Mesenchymal stem cell (in vitro differentiated cells and primary cell): ENCODE measurements at regions not wholly inside any gene's neighbourhood (a gene's known extent, or its start where the extent isn't known, plus 50 kb on each side); places are given as distances from the start of the nearest gene placed in this dataset.

ENCODE experiments used
- DNase-seq: peaks from one replicate; pipeline ENCODE4 v3.0.0-alpha.2; 2013
- H2AFZ ChIP-seq: one replicate; pipeline ENCODE4 v1.6.1; 2013; ENCODE audit warnings: low read depth, mild to moderate bottlenecking, control low read depth, inconsistent platforms, low read length, moderate library complexity
- H2AK5ac ChIP-seq: 2 replicates; pipeline ENCODE4 v1.6.1; 2013; ENCODE audit warnings: low read length, moderate library complexity, mild to moderate bottlenecking, inconsistent platforms; ENCODE audit not compliant: severe bottlenecking
- H2BK120ac ChIP-seq: one replicate; pipeline ENCODE4 v1.6.1; 2013; ENCODE audit warnings: low read depth, mild to moderate bottlenecking, inconsistent platforms, low read length, moderate library complexity
- H2BK12ac ChIP-seq, 2 experiments: one replicate each; pipeline ENCODE4 v1.6.1; 2013; ENCODE audit warnings: inconsistent platforms in 2 of 2, low read length in 2 of 2, mild to moderate bottlenecking in 2 of 2, moderate library complexity in 2 of 2, control low read depth in 1 of 2
- H2BK15ac ChIP-seq: one replicate; pipeline ENCODE4 v1.6.1; 2013; ENCODE audit warnings: mild to moderate bottlenecking, low read depth, inconsistent platforms; ENCODE audit not compliant: poor library complexity, severe bottlenecking
- H2BK5ac ChIP-seq: 2 replicates; pipeline ENCODE4 v1.6.1; 2013; ENCODE audit warnings: low read depth, mild to moderate bottlenecking, low read length, control low read depth, inconsistent platforms; ENCODE audit not compliant: poor library complexity, severe bottlenecking
- H3K14ac ChIP-seq, 2 experiments: one replicate each; pipeline ENCODE4 v1.6.1; 2013; ENCODE audit warnings: inconsistent platforms in 2 of 2, low read length in 2 of 2, control low read depth in 1 of 2, mild to moderate bottlenecking in 1 of 2, moderate library complexity in 1 of 2
- H3K18ac ChIP-seq, 2 experiments: one replicate each; pipeline ENCODE4 v1.6.1; 2013; ENCODE audit warnings: inconsistent platforms in 2 of 2, low read length in 2 of 2, control low read depth in 1 of 2, low read depth in 1 of 2, mild to moderate bottlenecking in 1 of 2
- H3K23ac ChIP-seq, 2 experiments: one replicate each; pipeline ENCODE4 v1.6.1; 2013; ENCODE audit warnings: inconsistent platforms in 2 of 2, low read length in 2 of 2, mild to moderate bottlenecking in 2 of 2, moderate library complexity in 2 of 2, control low read depth in 1 of 2
- H3K27ac ChIP-seq: 2 replicates; pipeline ENCODE4 v1.5.1; 2013; ENCODE audit warnings: mild to moderate bottlenecking, moderate library complexity, low read length, control low read depth, inconsistent platforms; ENCODE audit not compliant: poor library complexity, severe bottlenecking
- H3K27me3 ChIP-seq, 2 experiments: 2 replicates each; pipeline versions ENCODE4 v1.6.1 to v1.7.0; 2013; ENCODE audit warnings: low read length in 2 of 2, mild to moderate bottlenecking in 2 of 2, moderate library complexity in 2 of 2, control low read depth in 1 of 2, inconsistent platforms in 1 of 2; ENCODE audit not compliant: control insufficient read depth in 1 of 2, insufficient read depth in 1 of 2
- H3K36me3 ChIP-seq, 2 experiments: 2 replicates each; pipeline versions ENCODE4 v1.6.1 to v1.7.0; 2013; ENCODE audit warnings: low read length in 2 of 2, control low read depth in 1 of 2, inconsistent platforms in 1 of 2, low read depth in 1 of 2, mild to moderate bottlenecking in 1 of 2; ENCODE audit not compliant: insufficient read depth in 2 of 2, control insufficient read depth in 1 of 2
- H3K4ac ChIP-seq, 2 experiments: one replicate each; pipeline ENCODE4 v1.6.1; 2013; ENCODE audit warnings: inconsistent platforms in 2 of 2, low read length in 2 of 2, mild to moderate bottlenecking in 2 of 2, moderate library complexity in 2 of 2, control low read depth in 1 of 2, low read depth in 1 of 2
- H3K4me1 ChIP-seq: 2 replicates; pipeline ENCODE4 v1.6.1; 2013; ENCODE audit warnings: low read depth, low read length, control low read depth; ENCODE audit not compliant: control insufficient read depth, insufficient read depth
- H3K4me2 ChIP-seq: 2 replicates; pipeline ENCODE4 v1.6.1; 2013; ENCODE audit warnings: low read length, mild to moderate bottlenecking, inconsistent platforms; ENCODE audit not compliant: poor library complexity, severe bottlenecking
- H3K4me3 ChIP-seq, 2 experiments: 2 replicates each; pipeline versions ENCODE4 v1.5.1 to v1.7.0; 2013; ENCODE audit warnings: low read length in 2 of 2, mild to moderate bottlenecking in 2 of 2, control low read depth in 1 of 2, low read depth in 1 of 2; ENCODE audit not compliant: insufficient read depth in 1 of 2
- H3K79me1 ChIP-seq: replicated peaks from 2 replicates; pipeline ENCODE4 v1.6.1; 2013; ENCODE audit warnings: mild to moderate bottlenecking, control low read depth, low read length, inconsistent platforms; ENCODE audit not compliant: poor library complexity, severe bottlenecking
- H3K9ac ChIP-seq: 2 replicates; pipeline ENCODE4 v1.7.0; 2013; ENCODE audit warnings: mild to moderate bottlenecking, low read length, moderate library complexity
- H3K9me3 ChIP-seq: 2 replicates; pipeline ENCODE4 v1.7.0; 2013; ENCODE audit warnings: mild to moderate bottlenecking, low read length; ENCODE audit not compliant: control insufficient read depth
- H4K8ac ChIP-seq: one replicate; pipeline ENCODE4 v1.6.1; 2013; ENCODE audit warnings: inconsistent platforms, mild to moderate bottlenecking, low read length, moderate library complexity
- H4K91ac ChIP-seq: one replicate; pipeline ENCODE4 v1.6.1; 2013; ENCODE audit warnings: mild to moderate bottlenecking, low read length, inconsistent platforms
- WGBS: methylation state at CpG from one replicate; pipeline ENCODE4 v1.1.7; 2013; ENCODE audit warnings: mixed read lengths; 5-methylcytosine and 5-hydroxymethylcytosine counted together

GRCh38 chr13:83730674-83731073, 151.6 kb downstream of the SLITRK1 start:
- H2BK120ac ChIP-seq, result no peak overlapping the region

GRCh38 chr13:83722443-83722842, 159.8 kb downstream of the SLITRK1 start:
- Histone ChIP-seq H2BK12ac (no peak overlapping the region), H2AFZ (no peak overlapping the region), H3K4ac (no peak overlapping the region), H3K23ac (no peak overlapping the region), H4K91ac (no peak overlapping the region), H3K79me1 (no peaks in the 10 kb centered on the region), H3K4me1 (no peaks in the 10 kb centered on the region), H3K9ac (no peak overlapping the region), H3K36me3 (no peaks in the 10 kb centered on the region), H2BK120ac (no peak overlapping the region), H2AK5ac (no peak overlapping the region), H3K4me3 (no peak overlapping the region), H3K27ac (no peak overlapping the region), H3K4me2 (no peak overlapping the region), H3K14ac (no peak overlapping the region), H3K9me3 (no peaks in the 10 kb centered on the region), H2BK5ac (no peak overlapping the region), H4K8ac (no peak overlapping the region), H2BK15ac (no peak overlapping the region), H3K27me3 (no peaks in the 10 kb centered on the region), H3K18ac (no peak overlapping the region)
- WGBS, result 78% methylated on average over 2 of the region's 2 CpGs
- no peak for DNase-seq

More at GRCh38 chr13:83730674-83731073, 151.6 kb downstream of the SLITRK1 start:
- no peak overlapping the region for H2AFZ ChIP-seq
- no peak overlapping the region for H3K4ac ChIP-seq
- no peaks in the 10 kb centered on the region for H3K27me3 ChIP-seq
- no peaks in the 10 kb centered on the region for H3K79me1 ChIP-seq
- H2BK15ac ChIP-seq, result no peak overlapping the region
- no peak overlapping the region for H3K9ac ChIP-seq
- H3K4me3 ChIP-seq, result no peak overlapping the region
- H3K4me2 ChIP-seq, result no peak overlapping the region
- H3K18ac ChIP-seq, result no peak overlapping the region
- DNase-seq, result no peak
- no peak overlapping the region for H2BK5ac ChIP-seq
- H2AK5ac ChIP-seq, result no peak overlapping the region
- H3K9me3 ChIP-seq, result no peaks in the 10 kb centered on the region
- no peak overlapping the region for H3K27ac ChIP-seq
- H2BK12ac ChIP-seq, result no peak overlapping the region
- WGBS, result 78% methylated on average over 5 of the region's 6 CpGs
- no peak overlapping the region for H3K14ac ChIP-seq
- H3K4me1 ChIP-seq, result no peaks in the 10 kb centered on the region
- H3K23ac ChIP-seq, result no peak overlapping the region
- H4K8ac ChIP-seq, result no peak overlapping the region
- no peak overlapping the region for H4K91ac ChIP-seq
- H3K36me3 ChIP-seq, result no peaks in the 10 kb centered on the region

GRCh38 chr13:83716121-83716520, 166.2 kb downstream of the SLITRK1 start:
- Histone ChIP-seq H2BK15ac (no peak overlapping the region), H3K4me2 (no peak overlapping the region), H3K4ac (no peak overlapping the region), H3K4me1 (no peaks in the 10 kb centered on the region), H4K8ac (no peak overlapping the region), H3K79me1 (no peaks in the 10 kb centered on the region), H3K36me3 (no peaks in the 10 kb centered on the region), H3K27ac (no peak overlapping the region), H3K14ac (no peak overlapping the region), H3K23ac (no peak overlapping the region), H4K91ac (no peak overlapping the region), H2BK120ac (no peak overlapping the region), H3K18ac (no peak overlapping the region), H3K27me3 (no peaks in the 10 kb centered on the region), H2BK12ac (no peak overlapping the region), H2AFZ (no peak overlapping the region), H2BK5ac (no peak overlapping the region), H2AK5ac (no peak overlapping the region), H3K9ac (no peak overlapping the region), H3K4me3 (no peak overlapping the region), H3K9me3 (no peaks in the 10 kb centered on the region)
- 89% methylated on average over 6 of the region's 6 CpGs for WGBS
- DNase-seq, result no peak

DNA sequence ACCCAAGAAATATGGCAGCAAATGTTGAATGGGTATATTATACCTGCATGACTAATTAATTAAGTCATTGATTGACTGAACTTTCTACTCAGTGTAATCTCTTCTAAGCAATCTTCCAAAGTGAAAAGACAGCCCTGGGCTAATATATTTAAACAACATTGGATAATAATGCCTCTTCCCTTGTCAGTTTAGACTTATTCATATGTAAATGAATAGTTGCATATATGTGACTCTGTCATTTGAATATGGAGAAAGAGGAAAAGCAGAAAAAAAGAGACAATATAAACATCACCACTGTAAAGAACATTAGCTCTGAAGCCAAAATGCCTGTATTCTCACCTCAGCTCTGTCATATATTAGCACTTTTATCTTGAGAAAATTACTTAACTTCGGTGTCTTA, 168.0 kb downstream of the SLITRK1 start:
- Histone ChIP-seq H2BK12ac (no peak overlapping the region), H2BK15ac (no peak overlapping the region), H3K23ac (no peak overlapping the region), H3K9ac (no peak overlapping the region), H2AK5ac (no peak overlapping the region), H3K9me3 (no peaks in the 10 kb centered on the region), H3K4me3 (no peak overlapping the region), H2BK5ac (no peak overlapping the region), H3K27me3 (no peaks in the 10 kb centered on the region), H4K91ac (no peak overlapping the region), H3K27ac (no peak overlapping the region), H3K4me2 (no peak overlapping the region), H3K79me1 (no peaks in the 10 kb centered on the region), H3K14ac (no peak overlapping the region), H2AFZ (no peak overlapping the region), H3K36me3 (no peaks in the 10 kb centered on the region), H2BK120ac (no peak overlapping the region), H3K4ac (no peak overlapping the region), H4K8ac (no peak overlapping the region), H3K4me1 (no peaks in the 10 kb centered on the region), H3K18ac (no peak overlapping the region)
- WGBS, result no CpG with 5 or more reads among the region's 1 CpG
- DNase-seq, result no peak
